Ovary (tissue), 7 donors: ENCODE measurements at regions not wholly inside any gene's neighbourhood (a gene's known extent, or its start where the extent isn't known, plus 50 kb on each side); places are given as distances from the start of the nearest gene placed in this dataset.
"Not testable (repeated sequence)": the region's sequence is repeated elsewhere in the genome, so short reads cannot be mapped to it uniquely, and the experiment has no call there.

Experiments used
- DNase-seq, 5 donors: peaks; one replicate each; pipeline ENCODE4 v3.0.0-alpha.2; 2019 to 2020
- H3K27ac ChIP-seq, 2 donors: fragments of 200-600 bp; one replicate each; pipeline versions ENCODE4 v1.5.1 to v1.8.0; 2019 to 2022
- H3K27me3 ChIP-seq: fragments of 200-600 bp; one replicate; pipeline ENCODE4 v1.8.0; 2022
- H3K36me3 ChIP-seq: fragments of 200-600 bp; sonication (generic); one replicate; pipeline ENCODE4 v1.5.1; 2019
- H3K4me1 ChIP-seq: one replicate; pipeline ENCODE4 v1.8.1; 2013; ENCODE audit warnings: mild to moderate bottlenecking, moderate library complexity; ENCODE audit not compliant: insufficient read depth
- H3K4me3 ChIP-seq: fragments of 200-600 bp; sonication (generic); one replicate; pipeline ENCODE4 v1.5.1; 2017
- H3K9me3 ChIP-seq, 2 donors: fragments of 200-600 bp in 1 of 2; sonication (generic) in 1 of 2; one replicate each; pipeline versions ENCODE4 v1.5.1 to v1.8.1; 2013 to 2019; ENCODE audit warnings: mild to moderate bottlenecking in 1 of 2, moderate library complexity in 1 of 2
- CTCF ChIP-seq, 3 donors: fragments of 450-650 bp in 2 of 3; fragments of 200-600 bp in 1 of 3; IDR thresholded peaks; one replicate each; pipeline versions ENCODE4 v1.5.1 to v1.8.0; 2016 to 2022; ENCODE audit warnings: antibody characterized with exemption in 3 of 3, mild to moderate bottlenecking in 1 of 3
- EP300 ChIP-seq: sonication (generic); formaldehyde crosslinking; IDR thresholded peaks from one replicate; pipeline ENCODE4 v1.6.1; 2017; ENCODE audit warnings: antibody characterized with exemption
- POLR2A ChIP-seq: fragments of 450-650 bp; IDR thresholded peaks from one replicate; pipeline ENCODE4 v1.6.1; 2017; ENCODE audit warnings: antibody characterized with exemption, mild to moderate bottlenecking, moderate library complexity
- WGBS, 3 donors: extraction: QIAGEN DNeasy Blood & Tissue Kit in 1 of 3; methylation state at CpG; one replicate each; pipeline versions ENCODE4 v1.1.5 to v1.1.7; 2013 to 2017; 5-methylcytosine and 5-hydroxymethylcytosine counted together
- intact Hi-C, 4 donors: fragments of 100-400 bp; cut with DNase I; formaldehyde crosslinking; loops; one replicate each; pipeline versions ENCODE4 v1.11.0 to v1.15.1; 2022 to 2023
- donor health status: DM: no; HTN: no; CAD: no; lungs with moderate emphysema.
- donor health status: DM: no; HTN: no; CAD: no.
- donor health status: Bipolar disorder and iron deficiency.
- donor health status: DM: no; HTN: no; CAD: no.
- donor health status: DM: yes; HTN: yes; CAD: no.

- DNase-seq, result no peak
- H3K4me1 ChIP-seq, result no peaks in the 10 kb centered on the region
- no peak overlapping the region for H3K27ac ChIP-seq
- H3K36me3 ChIP-seq, result no peaks in the 10 kb centered on the region
- intact Hi-C loops, result no loop called here
- 63 to 68% (median 64%) methylated on average over 1 of the region's 1 CpG for WGBS, 3 donors
- TF ChIP-seq POLR2A (no peak), CTCF (IDR thresholded peaks at IDR 0.05) (no peak), EP300 (no peak)
- H3K4me3 ChIP-seq, result no peak overlapping the region
- no peaks in the 10 kb centered on the region for H3K27me3 ChIP-seq
- H3K9me3 ChIP-seq, result no peaks in the 10 kb centered on the region
These were observed 579.9 kb downstream of the EPM2A start for GRCh38 chr6:145155411-145155810.

GRCh38 chr6:145155873-145156782 is 579.2 kb downstream of the EPM2A start:
- Histone ChIP-seq H3K4me1 (no peaks in the 10 kb centered on the region), H3K27ac (no peak overlapping the region), H3K27me3 (no peaks in the 10 kb centered on the region), H3K9me3 (no peaks in the 10 kb centered on the region), H3K4me3 (no peak overlapping the region), H3K36me3 (no peaks in the 10 kb centered on the region)
- 58 to 73% (median 68%) methylated on average over 2 of the region's 2 CpGs for WGBS, 3 donors
- intact Hi-C loops, result no loop called here
- TF ChIP-seq CTCF (IDR thresholded peaks at IDR 0.05), result no peak
- no peak for TF ChIP-seq EP300
- no peak for TF ChIP-seq POLR2A
- no peak for DNase-seq

- H3K4me3 ChIP-seq, H3K27ac ChIP-seq, intact Hi-C loops, H3K4me1 ChIP-seq, H3K27me3 ChIP-seq, H3K9me3 ChIP-seq, H3K36me3 ChIP-seq, DNase-seq: not testable (repeated sequence)
- WGBS, 3 donors, result 74 to 87% (median 83%) methylated on average over 1 of the region's 1 CpG
These were observed 576.7 kb downstream of the EPM2A start for GRCh38 chr6:145158636-145159035.

GRCh38 chr6:145159921-145160320 is 575.4 kb downstream of the EPM2A start:
- TF ChIP-seq POLR2A (no peak), CTCF (IDR thresholded peaks at IDR 0.05) (no peak), EP300 (no peak)
- Histone ChIP-seq H3K27me3 (no peaks in the 10 kb centered on the region), H3K36me3 (no peaks in the 10 kb centered on the region), H3K4me1 (no peaks in the 10 kb centered on the region), H3K27ac (no peak overlapping the region), H3K9me3 (no peaks in the 10 kb centered on the region), H3K4me3 (no peak overlapping the region)
- intact Hi-C loops, result no loop called here
- DNase-seq, result no peak

GRCh38 chr6:145161501-145161900 is 573.8 kb downstream of the EPM2A start:
- Histone ChIP-seq H3K27me3 (no peaks in the 10 kb centered on the region), H3K4me1 (no peaks in the 10 kb centered on the region), H3K9me3 (no peaks in the 10 kb centered on the region), H3K36me3 (no peaks in the 10 kb centered on the region), H3K4me3 (no peak overlapping the region), H3K27ac (no peak overlapping the region)
- WGBS, 3 donors, result 92 to 100% (median 97%) methylated on average over 1 of the region's 1 CpG
- intact Hi-C loops, result no loop called here
- DNase-seq, result no peak
- TF ChIP-seq CTCF (IDR thresholded peaks at IDR 0.05) (no peak), POLR2A (no peak), EP300 (no peak)
